ENCODE measurements at regions not wholly inside any gene's neighbourhood (a gene's known extent, or its start where the extent isn't known, plus 50 kb on each side); places are given as distances from the start of the nearest gene placed in this dataset.

DNA sequence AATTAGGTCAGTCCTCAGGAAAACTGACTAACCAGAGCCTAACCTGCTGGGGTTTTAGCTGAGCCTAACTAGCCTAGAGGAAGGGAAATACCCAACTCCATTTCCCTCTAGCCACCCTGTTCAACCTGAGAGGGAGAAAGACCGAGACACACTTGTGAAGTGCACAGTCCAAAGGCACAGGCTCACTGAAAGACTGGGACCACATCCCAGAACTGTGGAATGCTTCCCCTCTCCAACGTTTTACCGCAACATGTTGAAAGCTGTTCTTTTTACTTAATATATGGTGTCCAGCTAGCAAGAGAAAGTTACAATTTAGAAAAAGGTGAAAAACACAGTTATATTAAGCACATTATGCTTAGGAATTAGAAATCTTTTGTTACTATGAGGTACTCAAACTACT is 76.8 kb upstream of the SIMC1 start:
- no peaks in the 10 kb centered on the region for H3K23me2 ChIP-seq (ENCODE audit: insufficient read length, low read depth, low read length, poor library complexity, severe bottlenecking)
- no peak overlapping the region for H3K9ac ChIP-seq (ENCODE audit: extremely low read depth, insufficient read length, low read length)
- no peaks in the 10 kb centered on the region for H3K4me1 ChIP-seq (ENCODE audit: insufficient read depth, low read length)
- peaks cover 0 to 2% of the 10 kb centered on the region in 2 experiments; a peak in 3 of 5 replicates for H3K9me3 Mint-ChIP-seq
- no peak for DNase-seq
- no peak overlapping the region for H2BK20ac ChIP-seq (ENCODE audit: low read depth, low read length, poor library complexity, severe bottlenecking)
- no peak overlapping the region for H3K4me2 ChIP-seq (ENCODE audit: insufficient read depth, insufficient read length, low read length)
- no peaks in the 10 kb centered on the region for H4K20me1 ChIP-seq (ENCODE audit: control insufficient read depth, insufficient read depth, insufficient read length)
- peaks cover 0 to 1% (median 0%) of the 10 kb centered on the region in 3 experiments; a peak in 1 of 7 replicates for H3K36me3 Mint-ChIP-seq (ENCODE audit: insufficient read depth in 1 of 3, low read depth in 3 of 3)
- H3K4ac ChIP-seq (ENCODE audit: low read depth, low read length): no peak overlapping the region
- no peak overlapping the region for H2BK5ac ChIP-seq (ENCODE audit: insufficient read length, low read length)
- TF ChIP-seq, protein P1, sequence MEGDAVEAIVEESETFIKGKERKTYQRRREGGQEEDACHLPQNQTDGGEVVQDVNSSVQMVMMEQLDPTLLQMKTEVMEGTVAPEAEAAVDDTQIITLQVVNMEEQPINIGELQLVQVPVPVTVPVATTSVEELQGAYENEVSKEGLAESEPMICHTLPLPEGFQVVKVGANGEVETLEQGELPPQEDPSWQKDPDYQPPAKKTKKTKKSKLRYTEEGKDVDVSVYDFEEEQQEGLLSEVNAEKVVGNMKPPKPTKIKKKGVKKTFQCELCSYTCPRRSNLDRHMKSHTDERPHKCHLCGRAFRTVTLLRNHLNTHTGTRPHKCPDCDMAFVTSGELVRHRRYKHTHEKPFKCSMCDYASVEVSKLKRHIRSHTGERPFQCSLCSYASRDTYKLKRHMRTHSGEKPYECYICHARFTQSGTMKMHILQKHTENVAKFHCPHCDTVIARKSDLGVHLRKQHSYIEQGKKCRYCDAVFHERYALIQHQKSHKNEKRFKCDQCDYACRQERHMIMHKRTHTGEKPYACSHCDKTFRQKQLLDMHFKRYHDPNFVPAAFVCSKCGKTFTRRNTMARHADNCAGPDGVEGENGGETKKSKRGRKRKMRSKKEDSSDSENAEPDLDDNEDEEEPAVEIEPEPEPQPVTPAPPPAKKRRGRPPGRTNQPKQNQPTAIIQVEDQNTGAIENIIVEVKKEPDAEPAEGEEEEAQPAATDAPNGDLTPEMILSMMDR (conservative IDR thresholded peaks at IDR 0.05): no peak
- no peaks in the 10 kb centered on the region for H3K79me1 ChIP-seq (ENCODE audit: insufficient read depth, low read depth, low read length, poor library complexity, severe bottlenecking)
- peaks cover 2 to 3% of the 10 kb centered on the region in 2 experiments; a peak in 3 of 4 replicates for H3K4me1 Mint-ChIP-seq
- no peaks in the 10 kb centered on the region for H3K9me3 ChIP-seq (ENCODE audit: control insufficient read depth, low read depth, low read length)
- no peak overlapping the region for H4K5ac ChIP-seq (ENCODE audit: insufficient read length, low read depth, low read length)
- no peak overlapping the region for H3K56ac ChIP-seq (ENCODE audit: insufficient read length, low read depth, low read length)
- no peak overlapping the region for H2BK15ac ChIP-seq (ENCODE audit: low read depth, low read length)
- H3K4me3 Mint-ChIP-seq: no peak overlapping the region
- H3K27me3 Mint-ChIP-seq (ENCODE audit: low read depth): peaks cover 27% of the 10 kb centered on the region
- no peak overlapping the region for H4K8ac ChIP-seq (replicated peaks; ENCODE audit: insufficient read length, low read depth, low read length)
- no peaks in the 10 kb centered on the region for H3K79me2 ChIP-seq (ENCODE audit: insufficient read depth, low read length)
- H3T11ph ChIP-seq (ENCODE audit: low read length): no peak overlapping the region
- H4K91ac ChIP-seq (ENCODE audit: insufficient read length, low read depth, low read length): no peak overlapping the region
- H3K14ac ChIP-seq (ENCODE audit: insufficient read depth, low read length): no peak overlapping the region
- H2AK5ac ChIP-seq (ENCODE audit: insufficient read length, low read length): no peak overlapping the region
- H2BK12ac ChIP-seq (ENCODE audit: insufficient read length, low read depth, low read length): no peak overlapping the region
- no peak overlapping the region for H3K23ac ChIP-seq (ENCODE audit: insufficient read length, low read depth, low read length)
- H3K27me3 ChIP-seq (ENCODE audit: insufficient read depth, low read length): no peaks in the 10 kb centered on the region
- H3K27ac ChIP-seq (ENCODE audit: insufficient read length, low read depth, low read length): no peak overlapping the region
- WGBS (ENCODE audit: extremely low coverage, insufficient read length, low lambda C conversion rate): no CpG with 5 or more reads among the region's 3 CpGs
- no peak overlapping the region for H3K18ac ChIP-seq (ENCODE audit: insufficient read length, low read depth, low read length)
- H2BK120ac ChIP-seq (ENCODE audit: low read depth, low read length, poor library complexity, severe bottlenecking): no peak overlapping the region
- H3K27ac Mint-ChIP-seq: no peak overlapping the region
- H2AFZ ChIP-seq (ENCODE audit: low read length): no peak overlapping the region

All from H9 (cell line).